ENCODE measurements at regions not wholly inside any gene's neighbourhood (a gene's known extent, or its start where the extent isn't known, plus 50 kb on each side); places are given as distances from the start of the nearest gene placed in this dataset.

GRCh38 chrX:30955687-30956086, 66.6 kb upstream of the TAB3 start:
- FAIRE-seq, result no peak
- DNase-seq (ENCODE audit: insufficient read length, low spot score), result no peak

GRCh38 chrX:30951003-30951402, 61.9 kb upstream of the TAB3 start:
- FAIRE-seq (no peak), DNase-seq (ENCODE audit: insufficient read length, low spot score) (no peak)

GRCh38 chrX:30950391-30950790, 61.3 kb upstream of the TAB3 start:
- no peak for FAIRE-seq
- DNase-seq (ENCODE audit: insufficient read length, low spot score), result no peak

- no peak for DNase-seq (ENCODE audit: insufficient read length, low spot score)
- no peak for FAIRE-seq
Observed at GRCh38 chrX:30949554-30949953, 60.5 kb upstream of the TAB3 start.

- DNase-seq (ENCODE audit: insufficient read length, low spot score) (no peak), FAIRE-seq (no peak)
Observed at GRCh38 chrX:30948626-30949025, 59.6 kb upstream of the TAB3 start.

GRCh38 chrX:30948051-30948450, 59.0 kb upstream of the TAB3 start:
- FAIRE-seq (no peak), DNase-seq (ENCODE audit: insufficient read length, low spot score) (no peak)

- no peak for FAIRE-seq
- DNase-seq (ENCODE audit: insufficient read length, low spot score), result no peak
Observed at GRCh38 chrX:30943984-30944383, 54.9 kb upstream of the TAB3 start.

GRCh38 chrX:30941898-30942297, 52.8 kb upstream of the TAB3 start:
- FAIRE-seq, result no peak
- no peak for DNase-seq (ENCODE audit: insufficient read length, low spot score)

GRCh38 chrX:30939928-30940327, 50.9 kb upstream of the TAB3 start:
- DNase-seq (ENCODE audit: insufficient read length, low spot score) (no peak), FAIRE-seq (no peak)

Measured in GM19239 (cell line).